Karpas-422 (cell line): ENCODE measurements at regions not wholly inside any gene's neighbourhood (a gene's known extent, or its start where the extent isn't known, plus 50 kb on each side); places are given as distances from the start of the nearest gene placed in this dataset.

Source experiments
- DNase-seq: peaks from one replicate; pipeline ENCODE4 v3.0.0-alpha.2; 2015
- H2AFZ ChIP-seq: fragments of 200-600 bp; sonication (generic); 2 replicates; pipeline ENCODE4 v1.6.1; 2014; ENCODE audit warnings: antibody characterized with exemption, low read length, mixed read lengths
- H3K27ac ChIP-seq: fragments of 200-600 bp; sonication (generic); 2 replicates; pipeline ENCODE4 v1.5.1; 2014; ENCODE audit warnings: mild to moderate bottlenecking, low read length, moderate library complexity
- H3K27me3 ChIP-seq: fragments of 200-600 bp; sonication (generic); 2 replicates; pipeline ENCODE4 v1.6.1; 2014; ENCODE audit warnings: low read length, mixed read lengths
- H3K36me3 ChIP-seq: fragments of 200-600 bp; sonication (generic); 2 replicates; pipeline ENCODE4 v1.6.1; 2014; ENCODE audit warnings: low read length, mixed read lengths; ENCODE audit not compliant: insufficient read depth
- H3K4me1 ChIP-seq: fragments of 200-600 bp; sonication (generic); 2 replicates; pipeline ENCODE4 v1.6.1; 2014; ENCODE audit warnings: mild to moderate bottlenecking, low read length, mixed read lengths
- H3K4me2 ChIP-seq: fragments of 200-600 bp; sonication (generic); 2 replicates; pipeline ENCODE4 v1.6.1; 2014; ENCODE audit warnings: low read length, low read depth, mild to moderate bottlenecking; ENCODE audit not compliant: poor library complexity, severe bottlenecking
- H3K4me3 ChIP-seq: fragments of 200-600 bp; sonication (generic); 2 replicates; pipeline ENCODE4 v1.5.1; 2014; ENCODE audit warnings: mild to moderate bottlenecking, antibody characterized with exemption, low read length, mixed read lengths
- H3K79me2 ChIP-seq: fragments of 200-600 bp; sonication (generic); 2 replicates; pipeline ENCODE4 v1.6.1; 2014; ENCODE audit warnings: mild to moderate bottlenecking, low read length, mixed read lengths
- H3K9ac ChIP-seq: fragments of 200-600 bp; sonication (generic); 2 replicates; pipeline ENCODE4 v1.6.0; 2014; ENCODE audit warnings: low read length
- H3K9me2 ChIP-seq: fragments of 200-600 bp; sonication (generic), shearing (Covaris generic); replicated peaks from 2 replicates; pipeline ENCODE4 v1.6.0; 2014; ENCODE audit warnings: mild to moderate bottlenecking, low read length, moderate library complexity; ENCODE audit not compliant: insufficient read depth
- H3K9me3 ChIP-seq: fragments of 300-700, 200-600 bp; sonication (generic); 2 replicates; pipeline ENCODE4 v1.6.1; 2014; ENCODE audit warnings: low read length, mixed read lengths
- H4K20me1 ChIP-seq: fragments of 200-600 bp; sonication (generic); 2 replicates; pipeline ENCODE4 v1.6.1; 2014; ENCODE audit warnings: mild to moderate bottlenecking, antibody characterized with exemption, low read length, low read depth; ENCODE audit not compliant: insufficient read depth

- no peaks in the 10 kb centered on the region for H3K27me3 ChIP-seq
- H4K20me1 ChIP-seq, result no peaks in the 10 kb centered on the region
- no peak for DNase-seq
- H3K27ac ChIP-seq, result no peak overlapping the region
- no peak overlapping the region for H3K9ac ChIP-seq
- no peak overlapping the region for H3K4me2 ChIP-seq
- H3K9me3 ChIP-seq, result no peaks in the 10 kb centered on the region
- H3K4me1 ChIP-seq, result no peaks in the 10 kb centered on the region
- H3K36me3 ChIP-seq, result no peaks in the 10 kb centered on the region
- no peaks in the 10 kb centered on the region for H3K9me2 ChIP-seq
- H3K79me2 ChIP-seq, result no peaks in the 10 kb centered on the region
- H2AFZ ChIP-seq, result no peak overlapping the region
- no peak overlapping the region for H3K4me3 ChIP-seq
Measured at GRCh38 chr10:78283069-78283682, 249.5 kb downstream of the RPS24 start.

GRCh38 chr10:78284381-78284780 is 250.7 kb downstream of the RPS24 start:
- H3K9me2 ChIP-seq, result no peaks in the 10 kb centered on the region
- no peak for DNase-seq
- H3K9ac ChIP-seq, result no peak overlapping the region
- no peak overlapping the region for H3K27ac ChIP-seq
- H3K9me3 ChIP-seq, result no peaks in the 10 kb centered on the region
- H3K27me3 ChIP-seq, result no peaks in the 10 kb centered on the region
- no peaks in the 10 kb centered on the region for H3K4me1 ChIP-seq
- H3K4me3 ChIP-seq, result no peak overlapping the region
- H3K4me2 ChIP-seq, result no peak overlapping the region
- no peak overlapping the region for H2AFZ ChIP-seq
- H3K79me2 ChIP-seq, result no peaks in the 10 kb centered on the region
- no peaks in the 10 kb centered on the region for H4K20me1 ChIP-seq
- no peaks in the 10 kb centered on the region for H3K36me3 ChIP-seq

- Histone ChIP-seq H3K9me2 (no peaks in the 10 kb centered on the region), H3K4me3 (no peak overlapping the region)
- DNase-seq, result no peak
Measured at GRCh38 chr10:78285226-78285625, 251.6 kb downstream of the RPS24 start.

GRCh38 chr10:78286186-78286585 is 252.5 kb downstream of the RPS24 start:
- Histone ChIP-seq H3K9me3 (no peaks in the 10 kb centered on the region), H4K20me1 (no peaks in the 10 kb centered on the region), H3K4me3 (no peak overlapping the region), H3K27me3 (no peaks in the 10 kb centered on the region), H3K27ac (no peak overlapping the region), H3K9ac (no peak overlapping the region), H2AFZ (no peak overlapping the region), H3K79me2 (no peaks in the 10 kb centered on the region), H3K4me2 (no peak overlapping the region), H3K4me1 (no peaks in the 10 kb centered on the region), H3K9me2 (no peaks in the 10 kb centered on the region), H3K36me3 (no peaks in the 10 kb centered on the region)
- no peak for DNase-seq

More at GRCh38 chr10:78285226-78285625, 251.6 kb downstream of the RPS24 start:
- Histone ChIP-seq H3K27ac (no peak overlapping the region), H3K4me2 (no peak overlapping the region), H3K4me1 (no peaks in the 10 kb centered on the region), H3K9me3 (no peaks in the 10 kb centered on the region), H3K9ac (no peak overlapping the region), H3K36me3 (no peaks in the 10 kb centered on the region), H2AFZ (no peak overlapping the region), H4K20me1 (no peaks in the 10 kb centered on the region), H3K79me2 (no peaks in the 10 kb centered on the region), H3K27me3 (no peaks in the 10 kb centered on the region)

- H3K36me3 ChIP-seq, result no peaks in the 10 kb centered on the region
- no peaks in the 10 kb centered on the region for H4K20me1 ChIP-seq
- H3K4me1 ChIP-seq, result no peaks in the 10 kb centered on the region
- no peak overlapping the region for H3K9ac ChIP-seq
- H3K9me2 ChIP-seq, result no peaks in the 10 kb centered on the region
- no peak overlapping the region for H3K27ac ChIP-seq
- no peaks in the 10 kb centered on the region for H3K79me2 ChIP-seq
- no peaks in the 10 kb centered on the region for H3K9me3 ChIP-seq
- no peak overlapping the region for H3K4me3 ChIP-seq
- no peak overlapping the region for H3K4me2 ChIP-seq
- DNase-seq, result no peak
- H3K27me3 ChIP-seq, result no peaks in the 10 kb centered on the region
- no peak overlapping the region for H2AFZ ChIP-seq
Measured at GRCh38 chr10:78286668-78287067, 253.0 kb downstream of the RPS24 start.

- H3K4me3 ChIP-seq, result no peak overlapping the region
- H3K9me2 ChIP-seq, result no peaks in the 10 kb centered on the region
- H2AFZ ChIP-seq, result no peak overlapping the region
- DNase-seq, result no peak
- no peaks in the 10 kb centered on the region for H3K36me3 ChIP-seq
- H3K27me3 ChIP-seq, result no peaks in the 10 kb centered on the region
- no peaks in the 10 kb centered on the region for H4K20me1 ChIP-seq
- no peaks in the 10 kb centered on the region for H3K9me3 ChIP-seq
- no peaks in the 10 kb centered on the region for H3K79me2 ChIP-seq
- no peak overlapping the region for H3K4me2 ChIP-seq
- H3K4me1 ChIP-seq, result no peaks in the 10 kb centered on the region
- no peak overlapping the region for H3K9ac ChIP-seq
- H3K27ac ChIP-seq, result no peak overlapping the region
Measured at GRCh38 chr10:78287618-78288017, 254.0 kb downstream of the RPS24 start.

GRCh38 chr10:78288663-78289062 is 255.0 kb downstream of the RPS24 start:
- Histone ChIP-seq H3K4me3 (no peak overlapping the region), H3K4me2 (no peak overlapping the region), H3K4me1 (no peaks in the 10 kb centered on the region), H3K27me3 (no peaks in the 10 kb centered on the region), H3K9me2 (no peaks in the 10 kb centered on the region), H3K79me2 (no peaks in the 10 kb centered on the region), H2AFZ (no peak overlapping the region), H3K9me3 (no peaks in the 10 kb centered on the region), H4K20me1 (no peaks in the 10 kb centered on the region), H3K27ac (no peak overlapping the region), H3K9ac (no peak overlapping the region), H3K36me3 (no peaks in the 10 kb centered on the region)
- DNase-seq, result no peak

GRCh38 chr10:78290131-78290750 is 256.6 kb downstream of the RPS24 start:
- Histone ChIP-seq H3K9me3 (no peaks in the 10 kb centered on the region), H3K9ac (no peak overlapping the region), H3K27me3 (no peaks in the 10 kb centered on the region)

More at GRCh38 chr10:78290131-78290750, 256.6 kb downstream of the RPS24 start:
- Histone ChIP-seq H2AFZ (no peak overlapping the region), H3K9me2 (no peaks in the 10 kb centered on the region), H3K79me2 (no peaks in the 10 kb centered on the region), H3K4me3 (no peak overlapping the region), H3K36me3 (no peaks in the 10 kb centered on the region), H3K4me2 (no peak overlapping the region), H4K20me1 (no peaks in the 10 kb centered on the region), H3K4me1 (no peaks in the 10 kb centered on the region), H3K27ac (no peak overlapping the region)
- no peak for DNase-seq
